Myocyte (in vitro differentiated cells): ENCODE measurements at regions not wholly inside any gene's neighbourhood (a gene's known extent, or its start where the extent isn't known, plus 50 kb on each side); places are given as distances from the start of the nearest gene placed in this dataset.

ENCODE experiments used
- DNase-seq: peaks from one replicate; pipeline ENCODE4 v3.0.0-alpha.2; 2012; ENCODE audit warnings: low read depth

- no peak for DNase-seq
Measured at GRCh38 chr1:13922466-13923110, 222.6 kb downstream of the PRDM2 start.

- DNase-seq, result no peak
Measured at GRCh38 chr1:13926556-13926955, 226.6 kb downstream of the PRDM2 start.

GRCh38 chr1:13927736-13928135 is 227.7 kb downstream of the PRDM2 start:
- DNase-seq, result no peak

- no peak for DNase-seq
Measured at GRCh38 chr1:13929313-13929712, 229.3 kb downstream of the PRDM2 start.

- DNase-seq, result no peak
Measured at GRCh38 chr1:13930151-13930550, 230.2 kb downstream of the PRDM2 start.

GRCh38 chr1:13931226-13931625 is 231.2 kb downstream of the PRDM2 start:
- DNase-seq, result no peak

- DNase-seq, result no peak
Measured at GRCh38 chr1:13935336-13935735, 235.3 kb downstream of the PRDM2 start.

GRCh38 chr1:13941315-13941714 is 241.3 kb downstream of the PRDM2 start:
- no peak for DNase-seq

- DNase-seq, result no peak
Measured at GRCh38 chr1:13943055-13943454, 243.1 kb downstream of the PRDM2 start.

GRCh38 chr1:13945856-13946255 is 245.9 kb downstream of the PRDM2 start:
- no peak for DNase-seq

- DNase-seq, result no peak
Measured at GRCh38 chr1:13947658-13948057, 247.7 kb downstream of the PRDM2 start.

GRCh38 chr1:13948396-13948795 is 248.4 kb downstream of the PRDM2 start:
- DNase-seq, result no peak

GRCh38 chr1:13948888-13949391 is 249.0 kb downstream of the PRDM2 start:
- no peak for DNase-seq

GRCh38 chr1:13949546-13949945 is 249.6 kb downstream of the PRDM2 start:
- no peak for DNase-seq

GRCh38 chr1:13950637-13951036 is 250.6 kb downstream of the PRDM2 start:
- no peak for DNase-seq

GRCh38 chr1:13951793-13952751 is 252.1 kb downstream of the PRDM2 start:
- DNase-seq, result no peak

GRCh38 chr1:13952985-13953384 is 253.0 kb downstream of the PRDM2 start:
- DNase-seq, result no peak

GRCh38 chr1:13956393-13956792 is 256.4 kb downstream of the PRDM2 start:
- no peak for DNase-seq

- peak; percentile 67 for DNase-seq
Measured at GRCh38 chr1:13960375-13960987, 260.5 kb downstream of the PRDM2 start.

- no peak for DNase-seq
Measured at GRCh38 chr1:13964768-13965167, 264.8 kb downstream of the PRDM2 start.

- peak; percentile 29 for DNase-seq
Measured at GRCh38 chr1:13965770-13966398, 265.9 kb downstream of the PRDM2 start.
